GM19099 (cell line): ENCODE measurements at regions not wholly inside any gene's neighbourhood (a gene's known extent, or its start where the extent isn't known, plus 50 kb on each side); places are given as distances from the start of the nearest gene placed in this dataset.

Experiments
- POLR2A ChIP-seq: IDR thresholded peaks from 3 replicates; pipeline ENCODE4 v1.6.1; 2011; ENCODE audit warnings: low read depth; ENCODE audit not compliant: insufficient read length; ENCODE audit errors: extremely low read depth

DNA sequence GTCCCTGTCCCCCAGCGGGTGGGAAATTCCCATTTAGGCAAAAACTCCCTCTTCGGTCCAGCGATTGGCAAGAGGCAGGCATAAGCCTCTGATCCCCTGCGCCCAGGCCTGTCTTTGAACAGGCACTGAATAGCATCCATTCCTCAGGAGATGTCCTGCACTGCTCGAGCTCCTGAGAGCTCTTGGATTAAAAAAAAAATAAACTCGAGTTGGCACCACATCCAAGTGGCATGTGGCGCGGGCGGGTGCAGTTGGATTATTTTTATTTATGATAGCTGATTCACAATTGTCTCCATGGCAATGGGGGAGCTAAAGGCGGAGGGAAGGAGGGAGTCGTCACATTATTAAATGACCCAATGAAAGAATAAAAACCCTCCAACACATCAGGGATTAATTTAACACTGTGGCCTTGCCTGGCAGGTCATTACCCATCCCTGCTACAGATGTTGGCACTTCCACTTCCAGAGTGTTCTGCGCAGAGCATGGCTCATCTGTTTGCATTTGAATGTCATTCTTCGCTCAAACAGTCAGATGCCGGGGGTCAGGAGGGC is 207.2 kb downstream of the AACS start:
- no peak for TF ChIP-seq POLR2A

DNA sequence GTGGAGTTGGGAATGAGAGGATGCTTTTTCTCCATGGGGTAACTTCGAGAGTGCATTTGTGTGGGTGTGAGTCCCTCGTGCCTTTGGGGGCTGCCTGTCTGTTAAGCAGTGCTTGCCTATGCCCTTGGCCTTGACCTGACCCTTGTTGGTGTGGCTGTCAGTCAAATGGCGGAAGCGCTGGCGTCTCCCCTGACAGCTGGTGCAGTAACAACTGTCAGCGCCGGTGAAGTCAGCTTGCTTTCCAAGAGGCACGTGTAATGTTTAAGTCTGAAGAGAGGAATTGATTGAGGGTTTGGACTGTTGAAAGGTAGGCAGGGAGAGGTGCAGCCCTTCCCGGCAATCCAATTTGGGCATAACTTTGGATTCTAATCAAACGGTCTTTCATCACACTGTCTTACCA is 211.3 kb downstream of the AACS start:
- no peak for TF ChIP-seq POLR2A

DNA sequence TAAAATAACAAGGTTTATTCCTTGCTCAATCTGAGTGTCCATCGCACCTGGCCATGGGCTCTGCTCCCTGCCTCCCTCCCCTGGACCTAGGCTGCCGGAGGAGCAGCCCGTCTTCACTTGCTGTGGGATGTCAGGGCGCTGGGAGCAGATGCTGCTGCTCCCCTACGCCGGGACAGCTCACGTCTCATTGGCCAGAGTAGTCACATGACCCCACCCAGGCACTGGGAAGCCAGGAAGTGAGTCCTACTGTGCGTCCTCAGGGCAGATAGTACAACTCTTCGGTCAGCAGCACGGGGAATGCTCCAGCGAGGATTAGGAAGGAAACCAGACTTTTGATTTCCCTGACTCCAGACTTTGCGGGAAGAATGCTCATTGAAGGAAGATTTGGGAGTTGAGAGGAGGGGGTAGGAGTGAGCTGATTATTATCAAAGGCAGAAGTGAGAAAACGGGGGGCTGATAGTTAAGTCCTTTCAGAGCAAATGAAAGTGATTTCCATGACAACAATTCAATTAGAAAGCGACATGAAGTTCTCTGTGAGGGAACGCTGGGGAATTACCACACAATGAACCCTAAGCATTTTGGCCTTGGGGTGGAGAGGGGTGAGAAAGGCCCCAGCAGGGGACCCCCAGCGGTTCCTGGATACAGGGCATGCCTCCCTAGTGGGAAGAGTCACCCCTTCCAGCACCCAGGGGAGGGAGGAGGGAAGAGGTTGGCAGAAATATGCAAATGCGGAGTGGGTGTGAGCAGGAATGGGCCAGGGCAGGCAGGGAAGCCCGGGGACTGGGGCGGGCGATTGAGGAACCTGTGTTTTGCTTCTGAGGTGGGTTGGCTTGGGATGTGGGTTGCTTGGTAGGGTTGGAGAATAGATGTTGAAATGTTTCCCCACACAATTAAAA is 215.5 kb downstream of the AACS start:
- no peak for TF ChIP-seq POLR2A

DNA sequence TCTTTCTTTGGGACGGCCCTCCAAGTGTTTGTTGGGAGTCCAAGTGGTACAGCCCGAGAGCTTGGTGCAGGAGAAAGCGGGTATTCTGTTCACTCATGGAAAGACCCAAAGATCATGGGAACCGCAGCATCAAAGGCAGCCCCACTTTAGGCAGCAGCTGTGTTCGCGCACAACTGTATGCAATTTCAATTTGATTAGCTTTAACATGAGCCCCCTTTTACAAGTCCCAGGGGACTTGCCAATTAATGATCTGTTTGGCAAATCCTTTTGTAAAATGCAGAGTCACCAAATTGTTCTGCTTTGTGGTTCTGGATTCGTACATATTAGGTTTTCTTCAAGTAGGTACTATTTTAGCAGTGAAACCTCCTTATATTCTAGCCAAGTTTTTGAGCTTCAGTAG is 217.7 kb downstream of the AACS start:
- no peak for TF ChIP-seq POLR2A

DNA sequence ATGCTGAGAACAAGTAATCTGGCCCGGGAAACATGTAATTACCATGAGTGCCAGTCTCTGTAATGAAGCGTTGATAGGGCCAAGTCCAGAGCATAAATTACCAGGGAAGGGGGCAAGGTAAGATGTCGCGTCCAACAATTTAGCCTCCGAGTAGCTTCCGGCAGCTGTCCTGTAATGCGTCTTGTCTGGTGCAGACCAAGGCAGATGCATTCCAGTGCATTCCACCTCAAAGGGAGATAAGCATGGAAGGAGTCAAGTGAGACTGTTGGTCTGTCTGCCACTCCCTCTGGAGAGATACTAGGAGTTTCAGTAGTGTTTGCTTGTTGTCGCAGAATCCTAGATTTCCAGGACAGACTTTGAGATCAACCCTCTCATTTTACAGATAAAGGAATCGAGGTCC is 218.3 kb downstream of the AACS start:
- TF ChIP-seq POLR2A: no peak

DNA sequence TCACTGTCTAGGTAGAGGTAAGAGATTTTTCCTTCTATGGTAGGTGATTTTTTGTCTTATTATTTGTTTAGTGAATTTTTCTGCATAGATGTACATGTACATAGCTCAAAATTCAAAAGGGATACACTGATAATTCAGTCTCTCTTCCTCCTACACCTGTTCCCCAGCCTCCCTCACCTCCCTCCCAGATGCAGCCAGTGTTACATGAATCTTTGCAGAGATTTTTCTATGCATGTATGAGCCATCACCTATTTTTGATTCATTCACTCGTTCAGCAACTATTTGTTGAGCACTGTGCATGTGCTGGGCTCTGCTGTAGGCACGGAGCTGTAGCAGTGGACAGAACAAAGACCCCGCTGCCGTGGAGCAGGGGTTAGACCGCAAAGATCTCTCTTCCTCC is 218.9 kb downstream of the AACS start:
- no peak for TF ChIP-seq POLR2A

DNA sequence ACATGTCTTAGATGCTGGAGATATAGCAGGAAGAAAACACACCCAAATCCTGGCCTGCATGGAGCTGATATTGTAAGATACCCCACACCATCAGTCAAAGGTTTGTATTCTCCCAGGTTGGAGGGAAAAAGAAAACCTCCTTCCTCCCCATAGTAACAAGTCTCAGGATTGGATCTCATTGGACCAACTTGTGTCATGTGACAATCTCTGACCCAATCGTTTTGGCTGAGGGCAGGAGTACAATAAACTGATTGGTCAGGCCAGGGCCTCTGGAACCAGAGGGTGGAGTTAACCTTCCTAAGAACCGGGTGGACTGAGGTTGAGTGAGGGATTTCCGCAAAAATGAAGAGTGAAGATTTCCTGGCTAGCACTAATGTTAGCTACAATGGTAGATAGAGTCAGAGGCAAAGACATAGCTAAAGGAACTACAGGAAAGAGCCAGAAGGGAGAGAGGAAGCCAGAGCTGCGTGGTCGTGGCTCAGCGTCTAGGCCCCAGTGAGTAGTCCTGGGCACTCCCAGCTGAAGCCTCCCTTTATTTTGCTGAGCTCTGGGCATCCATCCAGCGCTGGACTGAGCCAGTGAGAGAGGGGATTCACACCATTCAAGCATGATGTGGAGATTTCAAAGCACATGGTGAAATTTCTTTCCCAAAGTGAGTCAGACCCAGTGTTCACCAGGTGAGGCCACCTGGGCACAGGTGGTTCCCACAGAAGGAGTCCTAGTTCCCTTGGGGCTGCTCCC is 219.9 kb downstream of the AACS start:
- TF ChIP-seq POLR2A: no peak

DNA sequence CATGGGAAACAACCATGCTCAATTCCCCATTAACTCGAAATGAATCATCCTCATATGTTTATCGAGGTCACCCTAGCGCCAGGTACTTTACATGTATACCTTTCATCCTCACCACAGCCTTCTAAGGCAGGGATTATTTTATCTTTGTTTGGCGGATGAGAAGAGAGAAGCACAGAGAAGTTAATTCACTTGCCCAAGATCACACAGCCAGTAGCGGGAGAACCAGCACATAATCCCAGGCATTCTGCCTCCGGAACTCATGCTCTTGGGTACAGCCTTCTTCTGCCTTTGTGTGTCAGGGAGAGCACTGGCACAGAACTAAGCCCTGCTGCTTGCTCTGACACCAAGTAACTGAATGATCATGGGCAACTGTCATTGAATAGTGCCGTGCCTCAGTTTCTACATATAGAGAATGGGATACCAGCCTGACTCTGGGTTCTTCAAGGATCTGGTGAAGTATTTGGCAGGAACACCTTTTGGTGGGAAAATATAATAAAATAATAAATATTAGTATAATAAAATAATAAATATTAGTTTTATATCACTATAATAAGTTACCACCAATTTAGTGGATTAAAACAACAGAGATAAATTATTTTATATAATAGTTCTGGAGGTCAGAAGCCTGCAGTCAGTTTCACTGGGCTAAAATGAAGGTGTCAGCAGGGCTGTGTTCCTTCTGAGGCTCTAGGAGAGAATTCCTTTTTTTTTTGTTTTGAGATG is 220.9 kb downstream of the AACS start:
- TF ChIP-seq POLR2A: no peak

DNA sequence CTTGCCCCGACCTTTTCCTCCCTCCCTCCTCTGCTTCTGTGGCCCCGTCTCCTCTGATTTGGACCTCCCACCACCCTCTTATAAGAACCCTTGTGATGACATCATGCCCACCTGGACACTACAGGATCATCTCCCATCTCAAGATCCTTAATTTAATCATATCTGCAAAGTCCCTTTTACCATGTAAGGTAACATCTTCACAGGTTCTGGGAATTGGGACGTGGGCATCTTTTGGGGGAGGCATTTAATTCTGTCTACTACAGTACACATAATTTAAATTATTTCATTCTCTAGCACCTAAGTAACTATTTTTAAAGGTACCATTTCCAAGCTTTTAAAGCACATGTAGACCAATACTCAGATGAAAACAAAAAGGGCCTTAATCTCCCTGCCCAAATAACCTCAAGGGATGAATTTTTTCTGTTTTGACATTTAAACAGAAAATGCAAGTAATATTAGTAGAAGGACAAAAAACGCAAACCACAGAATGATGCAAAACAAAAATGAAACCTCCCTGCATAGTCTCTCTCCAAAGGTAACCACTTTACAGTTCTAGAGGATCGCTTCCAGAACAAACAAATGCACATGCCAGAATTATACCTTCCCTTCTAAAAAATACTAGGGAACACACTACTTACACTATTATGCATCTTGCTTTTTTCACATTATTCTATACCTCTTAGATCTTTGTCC is 222.1 kb downstream of the AACS start:
- no peak for TF ChIP-seq POLR2A

DNA sequence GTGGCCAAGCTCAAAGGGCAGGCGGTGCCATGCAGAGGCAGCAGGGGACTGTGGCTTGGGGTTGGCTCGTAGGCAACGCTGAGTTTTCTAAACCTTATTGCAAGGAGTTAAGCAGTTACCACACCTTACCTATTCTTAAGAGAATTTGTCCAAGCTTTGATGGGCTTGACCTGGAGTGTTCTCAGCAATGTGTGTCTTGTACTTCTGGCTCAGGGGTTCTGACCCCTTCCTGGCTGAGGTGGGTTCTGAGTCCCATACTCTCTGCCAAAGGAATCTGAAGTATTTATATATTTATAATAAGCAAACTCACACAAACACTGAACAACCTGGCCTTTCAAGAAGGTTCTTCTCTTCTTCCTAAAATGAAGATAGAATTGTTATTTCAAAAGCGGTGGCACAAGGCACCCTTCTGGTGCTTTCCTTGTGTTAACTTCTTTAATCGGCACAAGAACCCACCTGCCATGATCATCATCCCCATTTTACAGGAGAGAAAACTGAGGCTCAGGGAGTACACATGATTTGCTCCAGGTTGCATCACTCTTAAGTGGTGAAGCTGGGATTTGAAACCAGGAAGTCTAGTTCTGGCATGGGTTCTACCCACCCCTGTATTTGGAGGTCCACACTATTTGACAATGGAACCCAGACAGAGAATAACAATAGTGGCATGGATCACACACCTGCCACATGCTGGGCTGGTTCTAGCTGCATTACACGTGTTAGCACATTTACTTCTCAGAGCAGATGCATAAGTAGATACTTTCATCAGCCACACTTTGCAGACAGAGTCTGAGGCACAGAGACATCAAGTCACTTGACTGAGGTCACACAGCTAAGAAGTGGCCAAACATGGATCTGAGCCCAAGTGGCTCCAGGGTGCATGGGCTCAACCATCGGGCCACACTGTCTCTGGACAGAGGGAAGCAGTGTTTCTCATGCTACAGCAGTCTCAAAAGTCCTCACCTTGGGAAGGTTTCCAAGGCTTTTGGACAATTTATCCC is 224.0 kb downstream of the AACS start:
- no peak for TF ChIP-seq POLR2A

DNA sequence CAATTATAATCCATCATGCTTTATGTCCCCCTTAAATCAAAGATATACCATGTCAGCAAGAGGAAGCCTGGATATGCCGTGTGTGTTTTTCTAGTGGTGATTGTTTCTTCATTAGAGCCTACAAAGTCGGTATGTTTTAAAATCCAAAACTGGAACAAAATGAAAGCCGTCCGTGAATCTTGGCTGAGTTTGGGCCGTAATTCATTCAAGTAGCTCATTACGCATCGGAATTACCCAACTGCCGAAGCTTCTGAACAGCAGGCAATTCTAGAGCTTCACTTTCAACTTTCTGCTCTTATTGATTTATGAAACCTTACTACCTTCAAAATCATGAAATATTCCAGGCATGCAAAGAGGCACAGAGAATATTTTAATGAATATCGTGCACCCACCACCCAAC is 224.7 kb downstream of the AACS start:
- TF ChIP-seq POLR2A: no peak

DNA sequence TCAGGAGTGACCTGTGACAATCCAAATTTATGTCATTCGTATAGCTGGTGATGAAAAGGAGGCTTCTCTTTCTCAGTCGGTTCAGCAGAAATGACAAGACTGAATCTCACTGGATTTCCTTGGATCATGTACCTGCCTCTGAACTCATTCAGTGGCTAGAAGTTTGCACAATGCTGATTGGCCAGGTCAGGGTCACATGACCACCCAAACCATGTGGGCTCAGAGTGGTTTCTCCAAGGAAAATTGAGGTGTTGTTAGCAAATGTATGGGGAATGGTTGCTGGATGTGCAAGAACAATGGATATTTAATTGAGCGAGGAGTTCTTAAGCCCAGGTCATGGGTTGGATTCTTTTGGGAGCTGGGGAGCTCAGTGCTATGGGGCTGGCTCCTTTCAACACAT is 227.5 kb downstream of the AACS start:
- TF ChIP-seq POLR2A: no peak

DNA sequence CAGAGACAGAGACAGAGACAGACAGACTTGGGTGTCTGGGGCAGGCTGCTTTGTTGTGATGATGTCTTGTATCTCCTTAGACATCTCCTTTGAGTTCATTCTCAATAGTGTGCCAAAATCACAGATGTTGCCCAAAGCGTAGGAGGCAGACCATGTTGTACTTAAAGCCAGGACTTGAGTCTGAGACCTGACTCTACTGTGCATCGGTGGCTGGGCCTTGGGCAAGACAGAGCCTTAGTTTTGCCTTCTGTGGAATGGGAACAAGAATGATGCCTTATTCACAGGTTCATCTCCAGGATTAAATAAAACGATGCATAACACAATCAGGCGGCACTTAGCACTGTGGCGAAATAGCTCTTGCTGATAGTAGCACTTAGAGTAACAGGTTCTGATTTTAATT is 230.3 kb downstream of the AACS start:
- no peak for TF ChIP-seq POLR2A
